A673 (cell line): ENCODE measurements at regions not wholly inside any gene's neighbourhood (a gene's known extent, or its start where the extent isn't known, plus 50 kb on each side); places are given as distances from the start of the nearest gene placed in this dataset.

Source experiments
- BruUV-seq: library from RNA; stranded (reverse); fragments of 400-500 nt; replicated peaks from 2 replicates; lab custom pipeline; 2021; lab: Mats Ljungman, UMichigan
- CTCF ChIA-PET: fragments of 300-600 bp; sonication (Branson Sonifier 250); formaldehyde crosslinking; loops from one replicate; lab custom pipeline; 2022; ENCODE audit warnings: antibody characterized with exemption; lab: Charles Lee
- POLR2A ChIA-PET: fragments of 300-600 bp; sonication (Branson Sonifier 250); formaldehyde crosslinking; loops from one replicate; lab custom pipeline; 2022; ENCODE audit warnings: antibody characterized with exemption; ENCODE audit not compliant: low non-redundant PET; lab: Charles Lee
- DNase-seq: peaks from one replicate; pipeline ENCODE4 v3.0.0-alpha.2; 2015; ENCODE audit warnings: low spot score
- H3K27ac ChIP-seq: fragments of 200-600 bp; sonication (generic); 2 replicates; pipeline ENCODE4 v1.5.1; 2016; ENCODE audit warnings: mixed run types, low read depth, mild to moderate bottlenecking, mixed read lengths, antibody characterized with exemption, low read length; ENCODE audit not compliant: poor library complexity, severe bottlenecking
- H3K27me3 ChIP-seq: fragments of 200-600 bp; sonication (generic); replicated peaks from 2 replicates; pipeline ENCODE4 v1.6.1; 2017; ENCODE audit warnings: mixed run types, low read depth, mild to moderate bottlenecking, mixed read lengths, antibody characterized with exemption, low read length; ENCODE audit not compliant: insufficient read depth, poor library complexity
- H3K36me3 ChIP-seq: fragments of 200-600 bp; sonication (generic); 2 replicates; pipeline ENCODE4 v1.6.1; 2016; ENCODE audit warnings: mixed run types, mild to moderate bottlenecking, mixed read lengths, antibody characterized with exemption, low read length; ENCODE audit not compliant: insufficient read depth, poor library complexity, severe bottlenecking
- H3K4me1 ChIP-seq: fragments of 200-600 bp; sonication (generic); 2 replicates; pipeline ENCODE4 v1.6.1; 2017; ENCODE audit warnings: mixed run types, mild to moderate bottlenecking, mixed read lengths, antibody characterized with exemption, low read length; ENCODE audit not compliant: insufficient read depth, poor library complexity, severe bottlenecking
- H3K4me3 ChIP-seq: fragments of 200-600 bp; sonication (generic); 2 replicates; pipeline ENCODE4 v1.5.1; 2016; ENCODE audit warnings: low read depth, mixed run types, mild to moderate bottlenecking, mixed read lengths, low read length; ENCODE audit not compliant: poor library complexity, severe bottlenecking
- H3K9me3 ChIP-seq: fragments of 200-600 bp; sonication (generic); 2 replicates; pipeline ENCODE4 v1.6.1; 2016; ENCODE audit warnings: mixed run types, low read depth, mild to moderate bottlenecking, mixed read lengths, antibody characterized with exemption, low read length; ENCODE audit not compliant: poor library complexity, severe bottlenecking
- EZH2 ChIP-seq: fragments of 200-600 bp; sonication (generic); IDR thresholded peaks from 2 replicates; pipeline ENCODE4 v1.6.1; 2017; ENCODE audit warnings: borderline replicate concordance, low read depth, mild to moderate bottlenecking, mixed read lengths, antibody characterized with exemption, low read length; ENCODE audit not compliant: poor library complexity, severe bottlenecking
- intact Hi-C: fragments of 100-400 bp; cut with micrococcal nuclease; formaldehyde crosslinking; loops from one replicate; pipeline ENCODE4 v1.10.0; 2022; ENCODE audit not compliant: unreplicated experiment
- TF ChIP-seq, protein P1 (sequence below): fragments of 300-800, 200-600 bp; sonication (generic); conservative IDR thresholded peaks from 2 replicates; pipeline ENCODE4 v1.5.1; 2017; ENCODE audit warnings: low read depth, mild to moderate bottlenecking, antibody characterized with exemption, low read length, moderate library complexity, mixed read lengths

- no peaks in the 10 kb centered on the region for H3K27me3 ChIP-seq
- H3K9me3 ChIP-seq, result no peaks in the 10 kb centered on the region
- intact Hi-C loops, result no loop called here
- no TSS peak for BruUV-seq
- no peak for DNase-seq
- H3K36me3 ChIP-seq, result no peaks in the 10 kb centered on the region
- H3K4me3 ChIP-seq, result no peak overlapping the region
- no peak for TF ChIP-seq EZH2
- TF ChIP-seq, protein P1, sequence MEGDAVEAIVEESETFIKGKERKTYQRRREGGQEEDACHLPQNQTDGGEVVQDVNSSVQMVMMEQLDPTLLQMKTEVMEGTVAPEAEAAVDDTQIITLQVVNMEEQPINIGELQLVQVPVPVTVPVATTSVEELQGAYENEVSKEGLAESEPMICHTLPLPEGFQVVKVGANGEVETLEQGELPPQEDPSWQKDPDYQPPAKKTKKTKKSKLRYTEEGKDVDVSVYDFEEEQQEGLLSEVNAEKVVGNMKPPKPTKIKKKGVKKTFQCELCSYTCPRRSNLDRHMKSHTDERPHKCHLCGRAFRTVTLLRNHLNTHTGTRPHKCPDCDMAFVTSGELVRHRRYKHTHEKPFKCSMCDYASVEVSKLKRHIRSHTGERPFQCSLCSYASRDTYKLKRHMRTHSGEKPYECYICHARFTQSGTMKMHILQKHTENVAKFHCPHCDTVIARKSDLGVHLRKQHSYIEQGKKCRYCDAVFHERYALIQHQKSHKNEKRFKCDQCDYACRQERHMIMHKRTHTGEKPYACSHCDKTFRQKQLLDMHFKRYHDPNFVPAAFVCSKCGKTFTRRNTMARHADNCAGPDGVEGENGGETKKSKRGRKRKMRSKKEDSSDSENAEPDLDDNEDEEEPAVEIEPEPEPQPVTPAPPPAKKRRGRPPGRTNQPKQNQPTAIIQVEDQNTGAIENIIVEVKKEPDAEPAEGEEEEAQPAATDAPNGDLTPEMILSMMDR, result no peak
- no peak overlapping the region for H3K27ac ChIP-seq
- no peaks in the 10 kb centered on the region for H3K4me1 ChIP-seq
- ChIA-PET CTCF (no interaction called here), POLR2A (no interaction called here)
These were observed 532.1 kb upstream of the B3GAT1 start for GRCh38 chr11:134944131-134944530.

- H3K9me3 ChIP-seq, result no peaks in the 10 kb centered on the region
- CTCF ChIA-PET, result no interaction called here
- POLR2A ChIA-PET, result no interaction called here
- no peaks in the 10 kb centered on the region for H3K36me3 ChIP-seq
- no peak overlapping the region for H3K27ac ChIP-seq
- BruUV-seq, result no TSS peak
- no peak for DNase-seq
- TF ChIP-seq EZH2, result no peak
- TF ChIP-seq, protein P1, result no peak
- intact Hi-C loops, result no loop called here
- no peaks in the 10 kb centered on the region for H3K27me3 ChIP-seq
- H3K4me3 ChIP-seq, result no peak overlapping the region
- no peaks in the 10 kb centered on the region for H3K4me1 ChIP-seq
These were observed 531.5 kb upstream of the B3GAT1 start for GRCh38 chr11:134943544-134943943.

DNA sequence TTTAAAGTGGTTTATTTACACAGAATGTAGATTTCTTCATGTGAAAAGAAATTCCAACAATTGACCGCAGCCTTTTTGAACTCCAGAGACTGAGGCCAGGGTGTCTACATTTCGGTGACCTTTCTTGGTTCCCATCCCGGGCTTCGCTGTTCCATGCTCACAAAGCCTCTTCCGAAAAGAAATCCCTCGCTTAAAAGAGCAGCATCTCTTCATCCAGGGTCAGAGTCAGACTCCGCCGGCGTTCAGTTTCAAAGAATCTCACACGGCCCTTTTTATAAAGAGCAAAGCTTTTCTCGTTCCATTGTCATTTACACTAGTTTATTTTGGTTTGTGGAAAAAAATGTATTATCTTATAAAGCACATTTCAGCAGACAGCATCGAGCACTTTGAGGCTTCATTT, 530.6 kb upstream of the B3GAT1 start:
- Histone ChIP-seq H3K27ac (no peak overlapping the region), H3K4me1 (no peaks in the 10 kb centered on the region), H3K36me3 (no peaks in the 10 kb centered on the region), H3K27me3 (no peaks in the 10 kb centered on the region), H3K4me3 (no peak overlapping the region), H3K9me3 (no peaks in the 10 kb centered on the region)
- TF ChIP-seq, protein P1, result no peak
- TF ChIP-seq EZH2, result no peak
- POLR2A ChIA-PET, result no interaction called here
- no peak for DNase-seq
- CTCF ChIA-PET, result no interaction called here
- BruUV-seq, result no TSS peak
- intact Hi-C loops, result no loop called here
